Effector CD8-positive, alpha-beta T cell (primary cell): ENCODE measurements at regions not wholly inside any gene's neighbourhood (a gene's known extent, or its start where the extent isn't known, plus 50 kb on each side); places are given as distances from the start of the nearest gene placed in this dataset.

ENCODE experiments used
- DNase-seq: peaks from one replicate; lab custom pipeline; 2025; lab: John Stamatoyannopoulos, UW

- DNase-seq = no peak
Measured at GRCh38 chr22:19574247-19574646, 50.0 kb upstream of the CLDN5 start.

- no peak for DNase-seq
Measured at GRCh38 chr22:19576460-19577421, 52.5 kb upstream of the CLDN5 start.

DNA sequence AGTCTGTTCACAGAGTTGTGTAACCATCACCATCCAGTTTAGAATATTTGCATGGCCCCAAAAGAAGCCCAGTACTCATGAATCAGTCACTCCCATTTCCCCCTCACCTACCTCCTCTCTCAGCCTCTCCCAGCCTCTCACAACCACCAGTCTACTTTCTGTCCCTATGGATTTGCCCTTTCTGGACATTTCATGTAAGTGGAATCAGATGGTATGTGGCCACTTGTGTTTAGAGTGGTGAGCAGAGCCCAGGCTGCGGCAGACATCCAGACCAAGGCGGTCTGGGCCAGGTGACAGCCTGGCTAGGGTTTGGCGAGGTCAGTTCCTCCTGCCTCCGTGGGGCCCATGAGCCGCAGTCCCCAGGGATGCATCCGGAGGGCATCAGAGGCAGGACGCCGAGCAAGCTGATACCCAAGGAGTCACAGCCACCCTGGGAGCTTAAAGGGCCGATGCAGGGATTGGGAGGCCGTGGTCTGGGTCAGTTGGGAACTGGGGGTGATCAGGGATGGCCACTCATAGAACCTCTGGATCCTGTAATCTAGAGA, 53.3 kb upstream of the CLDN5 start:
- no peak for DNase-seq

- no peak for DNase-seq
Measured at GRCh38 chr22:19578180-19579004, 54.2 kb upstream of the CLDN5 start.

GRCh38 chr22:19579115-19579811, 55.1 kb upstream of the CLDN5 start:
- DNase-seq = no peak

- no peak for DNase-seq
Measured at GRCh38 chr22:19579880-19580279, 55.7 kb upstream of the CLDN5 start.

DNA sequence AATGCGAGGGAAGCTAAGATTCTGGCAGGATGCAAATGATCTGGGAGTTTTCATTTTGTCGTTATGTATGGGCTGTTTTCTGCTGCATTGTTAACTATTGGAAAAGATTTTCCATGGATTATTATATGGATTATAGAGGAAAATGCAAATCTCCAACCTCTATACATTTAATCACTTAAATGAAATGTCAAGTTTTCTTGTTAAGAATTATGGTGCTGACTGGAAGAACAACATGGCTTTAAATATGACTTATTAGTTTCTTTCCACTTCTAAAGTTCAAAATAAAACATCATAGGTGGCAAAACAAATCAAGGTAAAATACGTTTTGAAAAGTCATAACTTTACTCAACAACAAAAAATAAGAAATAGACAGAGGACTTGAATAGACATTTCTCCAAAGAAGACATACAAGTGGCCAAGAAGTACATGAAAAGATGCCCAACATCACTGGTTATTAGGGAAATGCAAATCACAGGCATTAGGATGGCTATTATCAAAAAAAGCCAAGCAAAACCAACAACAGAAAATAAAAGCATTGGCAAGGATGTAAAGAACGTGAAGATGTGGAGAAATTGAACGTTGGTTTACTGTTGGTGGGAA, 56.2 kb upstream of the CLDN5 start:
- DNase-seq = no peak

- DNase-seq = no peak
Measured at GRCh38 chr22:19582033-19582693, 58.0 kb upstream of the CLDN5 start.

GRCh38 chr22:19586922-19587684, 62.9 kb upstream of the CLDN5 start:
- DNase-seq = no peak

- no peak for DNase-seq
Measured at GRCh38 chr22:19590696-19591095, 66.5 kb upstream of the CLDN5 start.

DNA sequence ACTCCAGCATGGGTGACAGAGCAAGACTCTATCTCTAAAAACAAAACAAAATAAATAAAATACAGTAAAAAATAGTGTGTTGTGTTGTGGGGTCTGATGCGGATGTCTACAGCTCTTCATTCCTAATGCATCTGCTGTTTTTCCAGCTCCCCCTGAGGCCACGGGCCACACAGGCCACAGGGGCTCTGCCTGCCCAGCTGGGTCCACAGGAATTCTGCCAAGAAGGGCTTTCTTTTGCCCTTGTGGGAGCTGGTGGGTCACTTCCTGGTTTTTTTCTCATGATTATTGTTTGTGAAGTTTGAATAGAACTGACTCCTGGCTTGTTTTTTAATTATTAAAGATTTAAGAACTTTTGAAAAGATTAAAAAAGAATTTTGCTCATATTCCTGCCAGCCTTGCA, 67.4 kb upstream of the CLDN5 start:
- no peak for DNase-seq

DNA sequence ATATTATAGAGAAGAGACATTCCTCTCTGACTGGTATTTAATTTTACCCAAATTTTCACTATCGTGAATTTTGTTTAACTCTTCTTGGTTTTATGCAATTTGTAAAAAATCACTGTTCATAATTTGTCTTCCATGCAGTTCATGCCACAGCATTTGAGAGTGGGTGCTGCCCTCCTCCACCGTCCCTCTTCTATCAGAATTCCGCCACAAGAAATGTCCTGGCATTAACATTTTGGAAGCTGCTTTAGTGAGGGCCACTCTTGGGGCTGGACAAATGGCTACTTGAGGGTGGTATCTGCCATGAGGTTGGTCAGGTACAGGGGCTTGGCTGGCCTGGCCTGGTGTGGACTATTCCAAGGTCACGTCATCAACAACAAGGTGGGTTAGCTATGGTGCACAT, 68.3 kb upstream of the CLDN5 start:
- DNase-seq = no peak

DNA sequence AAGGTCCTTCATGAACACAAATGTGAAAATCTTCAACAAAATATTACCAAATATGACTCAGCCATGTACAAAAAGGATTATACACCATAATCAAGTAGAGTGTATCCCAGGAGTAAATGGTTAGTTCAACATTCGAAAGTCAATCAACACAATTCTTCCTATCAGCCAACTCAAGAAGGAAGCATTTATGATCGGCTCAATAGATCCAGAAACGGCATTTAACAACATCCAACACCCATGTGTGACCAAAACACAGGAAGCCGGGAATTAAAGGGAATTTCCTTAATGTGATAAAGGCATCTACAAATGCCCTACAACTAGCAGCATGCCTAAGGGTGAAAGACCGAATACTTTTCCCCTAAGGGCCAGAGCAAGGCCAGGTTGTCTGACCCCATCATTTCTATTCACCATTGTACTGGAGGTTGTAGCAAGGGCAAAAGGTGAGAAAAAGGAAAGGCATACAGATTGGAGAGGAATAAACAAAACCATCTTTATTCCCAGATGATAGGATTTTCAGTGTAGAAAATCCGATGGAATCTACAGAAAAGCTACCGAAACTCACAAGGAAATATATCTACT, 69.9 kb upstream of the CLDN5 start:
- DNase-seq = no peak

GRCh38 chr22:19595532-19595931, 71.3 kb upstream of the CLDN5 start:
- DNase-seq = no peak

- no peak for DNase-seq
Measured at GRCh38 chr22:19596680-19597398, 72.6 kb upstream of the CLDN5 start.

DNA sequence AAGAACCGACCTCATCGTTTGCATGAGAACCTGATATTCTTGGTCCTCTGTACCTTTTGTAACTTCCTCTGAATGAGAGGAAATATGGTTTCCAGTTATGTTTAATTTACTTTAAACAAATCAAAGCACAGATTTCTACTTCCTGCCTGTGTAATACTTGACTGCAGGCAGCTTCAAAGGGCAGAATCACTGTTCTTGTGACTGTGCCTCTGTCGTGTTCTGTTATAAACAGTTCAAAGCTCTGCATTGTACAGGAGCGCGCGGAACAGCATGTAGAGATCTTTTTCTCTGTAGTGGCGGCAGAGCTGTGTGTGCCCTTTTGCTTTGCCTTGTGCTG, 73.2 kb upstream of the CLDN5 start:
- DNase-seq = peak; percentile 28

DNA sequence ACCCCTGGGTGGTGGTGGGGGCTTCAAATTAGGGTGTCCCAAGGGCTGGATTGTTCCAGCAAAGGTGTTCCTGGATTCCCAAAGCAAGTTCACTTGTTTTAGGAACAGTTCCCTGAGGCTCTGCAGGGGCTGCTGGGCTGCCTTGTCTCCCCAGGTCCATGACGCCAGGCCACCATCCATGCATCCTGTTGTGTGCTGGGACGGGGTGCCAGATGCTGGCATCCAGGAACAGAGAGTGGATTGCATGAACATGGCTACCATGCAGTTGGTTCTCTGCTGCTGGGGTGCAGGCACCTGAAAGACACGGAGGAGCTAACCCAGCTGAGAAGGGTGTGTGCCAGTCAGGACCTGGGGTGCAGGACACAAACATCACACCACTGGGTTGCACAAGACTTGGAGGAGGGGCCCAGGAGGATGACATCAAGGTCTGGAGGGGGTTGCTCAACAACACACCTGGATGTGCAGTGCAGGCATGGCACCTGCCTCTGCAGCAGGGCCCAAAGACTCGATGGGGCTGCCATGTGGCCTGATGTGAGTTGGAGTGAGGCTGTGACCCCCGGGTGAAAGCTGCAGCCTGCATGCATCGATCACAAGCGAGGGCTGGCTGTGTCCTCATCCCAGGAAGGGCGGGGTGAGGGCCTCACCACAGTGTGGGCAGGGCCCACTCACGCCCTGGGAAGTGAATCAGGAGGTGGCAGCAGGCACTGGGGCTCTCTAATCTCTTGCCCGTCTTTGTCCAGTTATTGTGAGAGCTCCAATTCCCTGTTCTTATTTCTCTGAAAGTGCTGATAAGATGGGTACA, 74.0 kb upstream of the CLDN5 start:
- no peak for DNase-seq

GRCh38 chr22:19599004-19599403, 74.8 kb upstream of the CLDN5 start:
- no peak for DNase-seq
